Mammary epithelial cell (primary cell): ENCODE measurements at regions not wholly inside any gene's neighbourhood (a gene's known extent, or its start where the extent isn't known, plus 50 kb on each side); places are given as distances from the start of the nearest gene placed in this dataset.
"Not testable (repeated sequence)": the region's sequence is repeated elsewhere in the genome, so short reads cannot be mapped to it uniquely, and the experiment has no call there.

Source experiments
- CTCF ChIP-seq, 2 donors: IDR thresholded peaks in 1 of 2; conservative IDR thresholded peaks in 1 of 2; 2 replicates each; pipeline ENCODE4 v1.5.1; 2011 to 2012; ENCODE audit warnings: inconsistent platforms in 2 of 2, low read length in 2 of 2, mild to moderate bottlenecking in 2 of 2, control low read depth in 1 of 2, low read depth in 1 of 2; ENCODE audit not compliant: insufficient read depth in 1 of 2; ENCODE audit errors: extremely low read depth in 1 of 2
- EZH2 ChIP-seq: IDR thresholded peaks from 2 replicates; pipeline ENCODE4 v1.6.1; 2012; ENCODE audit warnings: low read length, inconsistent platforms, borderline replicate concordance

DNA sequence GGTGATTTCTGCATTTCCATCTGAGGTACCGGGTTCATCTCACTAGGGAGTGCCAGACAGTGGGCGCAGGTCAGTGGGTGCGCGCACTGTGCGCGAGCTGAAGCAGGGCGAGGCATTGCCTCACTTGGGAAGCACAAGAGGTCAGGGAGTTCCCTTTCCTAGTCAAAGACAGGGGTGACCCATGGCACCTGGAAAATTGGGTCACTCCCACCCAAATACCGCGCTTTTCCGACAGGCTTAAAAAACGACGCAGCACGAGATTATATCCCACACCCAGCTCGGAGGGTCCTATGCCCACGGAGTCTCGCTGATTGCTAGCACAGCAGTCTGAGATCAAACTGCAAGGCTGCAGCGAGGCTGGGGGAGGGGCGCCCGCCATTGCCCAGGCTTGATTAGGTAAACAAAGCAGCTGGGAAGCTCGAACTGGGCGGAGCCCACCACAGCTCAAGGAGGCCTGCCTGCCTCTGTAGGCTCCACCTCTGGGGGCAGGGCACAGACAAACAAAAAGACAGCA is 90.6 kb downstream of the CMAS start:
- TF ChIP-seq CTCF (conservative IDR thresholded peaks at IDR 0.05 in 1 of 2, IDR thresholded peaks at IDR 0.05 in 1 of 2; ENCODE audit: extremely low read depth in 1 of 2, insufficient read depth in 1 of 2, low read depth in 1 of 2, low read length in 2 of 2); EZH2: not testable (repeated sequence)
